ENCODE measurements at regions not wholly inside any gene's neighbourhood (a gene's known extent, or its start where the extent isn't known, plus 50 kb on each side); places are given as distances from the start of the nearest gene placed in this dataset.

- DNase-seq (ENCODE audit: low spot score): no peak
These were observed 413.7 kb upstream of the FAT3 start for GRCh38 chr11:91810871-91811270.

GRCh38 chr11:91805293-91805692 is 419.3 kb upstream of the FAT3 start:
- DNase-seq (ENCODE audit: low spot score): no peak

GRCh38 chr11:91804042-91804441 is 420.6 kb upstream of the FAT3 start:
- DNase-seq (ENCODE audit: low spot score): no peak

GRCh38 chr11:91802475-91802874 is 422.1 kb upstream of the FAT3 start:
- no peak for DNase-seq (ENCODE audit: low spot score)

- DNase-seq (ENCODE audit: low spot score): no peak
These were observed 424.3 kb upstream of the FAT3 start for GRCh38 chr11:91800208-91800914.

- DNase-seq (ENCODE audit: low spot score): no peak
These were observed 426.4 kb upstream of the FAT3 start for GRCh38 chr11:91798240-91798639.

- DNase-seq (ENCODE audit: low spot score): no peak
These were observed 427.6 kb upstream of the FAT3 start for GRCh38 chr11:91796999-91797398.

GRCh38 chr11:91795139-91795887 is 429.3 kb upstream of the FAT3 start:
- no peak for DNase-seq (ENCODE audit: low spot score)

GRCh38 chr11:91794146-91794545 is 430.5 kb upstream of the FAT3 start:
- no peak for DNase-seq (ENCODE audit: low spot score)

GRCh38 chr11:91792779-91793262 is 431.8 kb upstream of the FAT3 start:
- DNase-seq (ENCODE audit: low spot score): no peak

GRCh38 chr11:91791171-91791468 is 433.5 kb upstream of the FAT3 start:
- no peak for DNase-seq (ENCODE audit: low spot score)

GRCh38 chr11:91790346-91791170 is 434.1 kb upstream of the FAT3 start:
- no peak for DNase-seq (ENCODE audit: low spot score)

- no peak for DNase-seq (ENCODE audit: low spot score)
These were observed 435.9 kb upstream of the FAT3 start for GRCh38 chr11:91788764-91789163.

GRCh38 chr11:91786097-91786496 is 438.5 kb upstream of the FAT3 start:
- DNase-seq (ENCODE audit: low spot score): no peak

GRCh38 chr11:91783173-91783572 is 441.4 kb upstream of the FAT3 start:
- no peak for DNase-seq (ENCODE audit: low spot score)

- no peak for DNase-seq (ENCODE audit: low spot score)
These were observed 445.9 kb upstream of the FAT3 start for GRCh38 chr11:91778758-91779157.

- DNase-seq (ENCODE audit: low spot score): no peak
These were observed 448.0 kb upstream of the FAT3 start for GRCh38 chr11:91776655-91777054.

- peak; percentile 10 for DNase-seq (ENCODE audit: low spot score)
These were observed 451.5 kb upstream of the FAT3 start for GRCh38 chr11:91773090-91773489.

- DNase-seq (ENCODE audit: low spot score): no peak
These were observed 452.7 kb upstream of the FAT3 start for GRCh38 chr11:91771961-91772360.

- no peak for DNase-seq (ENCODE audit: low spot score)
These were observed 455.8 kb upstream of the FAT3 start for GRCh38 chr11:91768783-91769182.

- DNase-seq (ENCODE audit: low spot score): no peak
These were observed 461.3 kb upstream of the FAT3 start for GRCh38 chr11:91763331-91763730.

- DNase-seq (ENCODE audit: low spot score): no peak
These were observed 463.1 kb upstream of the FAT3 start for GRCh38 chr11:91761406-91762025.
